Liver (tissue), 8 donors: ENCODE measurements at regions not wholly inside any gene's neighbourhood (a gene's known extent, or its start where the extent isn't known, plus 50 kb on each side); places are given as distances from the start of the nearest gene placed in this dataset.

ENCODE experiments used
- DNase-seq: peaks from one replicate; pipeline ENCODE4 v3.0.0-alpha.2; 2017; ENCODE audit warnings: low spot score
- H3K27ac ChIP-seq, 2 donors: one replicate each; pipeline ENCODE4 v1.7.0; 2013; ENCODE audit warnings: inconsistent platforms in 2 of 2, low read length in 2 of 2, control low read depth in 1 of 2, low read depth in 1 of 2, mild to moderate bottlenecking in 1 of 2
- H3K27me3 ChIP-seq, 4 donors: one replicate each; pipeline versions ENCODE4 v1.6.1 to v1.7.0; 2013; ENCODE audit warnings: low read length in 3 of 4, inconsistent platforms in 1 of 4, mild to moderate bottlenecking in 1 of 4, moderate library complexity in 1 of 4; ENCODE audit not compliant: control insufficient read depth in 4 of 4, insufficient read depth in 4 of 4
- H3K36me3 ChIP-seq, 4 donors: one replicate each; pipeline versions ENCODE4 v1.6.1 to v1.7.0; 2013; ENCODE audit warnings: low read length in 3 of 4, mild to moderate bottlenecking in 3 of 4, low read depth in 1 of 4, moderate library complexity in 1 of 4; ENCODE audit not compliant: control insufficient read depth in 4 of 4, insufficient read depth in 3 of 4
- H3K4me1 ChIP-seq, 4 donors: one replicate each; pipeline versions ENCODE4 v1.6.1 to v1.7.0; 2013; ENCODE audit warnings: low read length in 3 of 4, mild to moderate bottlenecking in 3 of 4, moderate library complexity in 1 of 4; ENCODE audit not compliant: control insufficient read depth in 4 of 4, insufficient read depth in 4 of 4
- H3K4me3 ChIP-seq, 3 donors: one replicate each; pipeline versions ENCODE4 v1.6.1 to v1.7.0; 2013; ENCODE audit warnings: low read length in 3 of 3, control low read depth in 1 of 3, low read depth in 1 of 3, mild to moderate bottlenecking in 1 of 3
- H3K9ac ChIP-seq, 2 donors: one replicate each; pipeline ENCODE4 v1.7.0; 2013; ENCODE audit warnings: low read length in 2 of 2, mild to moderate bottlenecking in 2 of 2, moderate library complexity in 2 of 2, control low read depth in 1 of 2, low read depth in 1 of 2
- H3K9me3 ChIP-seq, 4 donors: one replicate each; pipeline versions ENCODE4 v1.6.1 to v1.7.0; 2013; ENCODE audit warnings: low read length in 3 of 4; ENCODE audit not compliant: control insufficient read depth in 4 of 4
- EGR1 ChIP-seq, 2 donors: IDR thresholded peaks; 2 replicates each; pipeline ENCODE4 v1.6.1; 2016 to 2018; ENCODE audit warnings: antibody characterized with exemption in 2 of 2, low read depth in 2 of 2
- FOXA1 ChIP-seq: IDR thresholded peaks from 2 replicates; pipeline ENCODE4 v1.6.1; 2016; ENCODE audit warnings: antibody characterized with exemption
- FOXA2 ChIP-seq: IDR thresholded peaks from 2 replicates; pipeline ENCODE4 v1.6.1; 2016; ENCODE audit warnings: antibody characterized with exemption
- GABPA ChIP-seq, 2 donors: IDR thresholded peaks in 1 of 2; conservative IDR thresholded peaks in 1 of 2; 2 replicates each; pipeline ENCODE4 v1.6.1; 2016; ENCODE audit warnings: antibody characterized with exemption in 2 of 2, mild to moderate bottlenecking in 1 of 2, moderate library complexity in 1 of 2
- HNF4A ChIP-seq, 2 donors: conservative IDR thresholded peaks; 2 replicates each; pipeline ENCODE4 v1.6.1; 2016; ENCODE audit warnings: antibody characterized with exemption in 2 of 2, mild to moderate bottlenecking in 2 of 2
- HNF4G ChIP-seq: IDR thresholded peaks from 2 replicates; pipeline ENCODE4 v1.6.1; 2016; ENCODE audit warnings: antibody characterized with exemption
- JUND ChIP-seq, 2 donors: IDR thresholded peaks; 2 replicates each; pipeline ENCODE4 v1.6.1; 2016; ENCODE audit warnings: antibody characterized with exemption in 2 of 2
- MAX ChIP-seq: IDR thresholded peaks from 2 replicates; pipeline ENCODE4 v1.6.1; 2016; ENCODE audit warnings: antibody characterized with exemption
- NR2F2 ChIP-seq: IDR thresholded peaks from 2 replicates; pipeline ENCODE4 v1.6.1; 2016; ENCODE audit warnings: antibody characterized with exemption
- RAD21 ChIP-seq, 2 donors: IDR thresholded peaks; 2 replicates each; pipeline ENCODE4 v1.6.1; 2016; ENCODE audit warnings: antibody characterized with exemption in 2 of 2, mild to moderate bottlenecking in 2 of 2
- REST ChIP-seq: IDR thresholded peaks from 2 replicates; pipeline ENCODE4 v1.6.1; 2016; ENCODE audit warnings: antibody characterized with exemption, mild to moderate bottlenecking
- RXRA ChIP-seq, 2 donors: IDR thresholded peaks; 2 replicates each; pipeline ENCODE4 v1.6.1; 2017 to 2018; ENCODE audit warnings: antibody characterized with exemption in 2 of 2, mild to moderate bottlenecking in 1 of 2
- SP1 ChIP-seq: IDR thresholded peaks from 2 replicates; pipeline ENCODE4 v1.6.1; 2018; ENCODE audit warnings: antibody characterized with exemption, mild to moderate bottlenecking
- TAF1 ChIP-seq: conservative IDR thresholded peaks from 2 replicates; pipeline ENCODE4 v1.6.1; 2016; ENCODE audit warnings: antibody characterized with exemption, mild to moderate bottlenecking
- YY1 ChIP-seq: IDR thresholded peaks from 2 replicates; pipeline ENCODE4 v1.6.1; 2016; ENCODE audit warnings: antibody characterized with exemption, mild to moderate bottlenecking
- WGBS: extraction: QIAGEN DNeasy Blood & Tissue Kit; methylation state at CpG from one replicate; pipeline ENCODE4 v1.1.7; 2013; 5-methylcytosine and 5-hydroxymethylcytosine counted together
- TF ChIP-seq, protein P1 (sequence below): fragments of 150-350 bp; IDR thresholded peaks from 2 replicates; pipeline ENCODE4 v1.5.1; 2017; ENCODE audit warnings: improper control_type of control experiment, low read depth, low read length; ENCODE audit not compliant: missing input control
- TF ChIP-seq, protein P2 (sequence below): IDR thresholded peaks from 2 replicates; pipeline ENCODE4 v1.6.1; 2016; ENCODE audit warnings: antibody characterized with exemption
- TF ChIP-seq, protein P3 (sequence below): IDR thresholded peaks from 2 replicates; pipeline ENCODE4 v1.6.1; 2016; ENCODE audit warnings: antibody characterized with exemption
- donor health status: healthy.
- donor health status: healthy.
- donor health status: healthy.
- donor health status: healthy.
- donor health status: healthy.

- Histone ChIP-seq H3K4me3 (no peak overlapping the region), H3K4me1 (no peaks in the 10 kb centered on the region), H3K36me3 (no peaks in the 10 kb centered on the region), H3K9ac (no peak overlapping the region), H3K9me3 (no peaks in the 10 kb centered on the region), H3K27ac (no peak overlapping the region), H3K27me3 (no peaks in the 10 kb centered on the region)
- WGBS: 95% methylated on average over 3 of the region's 3 CpGs
- no peak for DNase-seq
- TF ChIP-seq RAD21 (IDR thresholded peaks at IDR 0.05) (no peak), JUND (IDR thresholded peaks at IDR 0.05) (no peak), RXRA (IDR thresholded peaks at IDR 0.05) (no peak), GABPA (IDR thresholded peaks at IDR 0.05 in 1 of 2, conservative IDR thresholded peaks at IDR 0.05 in 1 of 2) (no peak), YY1 (no peak), EGR1 (IDR thresholded peaks at IDR 0.05; ENCODE audit: low read depth in 2 of 2) (no peak), TAF1 (no peak), MAX (no peak), SP1 (no peak), FOXA2 (no peak), FOXA1 (no peak), HNF4G (no peak), NR2F2 (no peak), REST (no peak), HNF4A (conservative IDR thresholded peaks at IDR 0.05) (no peak)
- TF ChIP-seq, protein P1, sequence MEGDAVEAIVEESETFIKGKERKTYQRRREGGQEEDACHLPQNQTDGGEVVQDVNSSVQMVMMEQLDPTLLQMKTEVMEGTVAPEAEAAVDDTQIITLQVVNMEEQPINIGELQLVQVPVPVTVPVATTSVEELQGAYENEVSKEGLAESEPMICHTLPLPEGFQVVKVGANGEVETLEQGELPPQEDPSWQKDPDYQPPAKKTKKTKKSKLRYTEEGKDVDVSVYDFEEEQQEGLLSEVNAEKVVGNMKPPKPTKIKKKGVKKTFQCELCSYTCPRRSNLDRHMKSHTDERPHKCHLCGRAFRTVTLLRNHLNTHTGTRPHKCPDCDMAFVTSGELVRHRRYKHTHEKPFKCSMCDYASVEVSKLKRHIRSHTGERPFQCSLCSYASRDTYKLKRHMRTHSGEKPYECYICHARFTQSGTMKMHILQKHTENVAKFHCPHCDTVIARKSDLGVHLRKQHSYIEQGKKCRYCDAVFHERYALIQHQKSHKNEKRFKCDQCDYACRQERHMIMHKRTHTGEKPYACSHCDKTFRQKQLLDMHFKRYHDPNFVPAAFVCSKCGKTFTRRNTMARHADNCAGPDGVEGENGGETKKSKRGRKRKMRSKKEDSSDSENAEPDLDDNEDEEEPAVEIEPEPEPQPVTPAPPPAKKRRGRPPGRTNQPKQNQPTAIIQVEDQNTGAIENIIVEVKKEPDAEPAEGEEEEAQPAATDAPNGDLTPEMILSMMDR: no peak
- TF ChIP-seq, protein P2, sequence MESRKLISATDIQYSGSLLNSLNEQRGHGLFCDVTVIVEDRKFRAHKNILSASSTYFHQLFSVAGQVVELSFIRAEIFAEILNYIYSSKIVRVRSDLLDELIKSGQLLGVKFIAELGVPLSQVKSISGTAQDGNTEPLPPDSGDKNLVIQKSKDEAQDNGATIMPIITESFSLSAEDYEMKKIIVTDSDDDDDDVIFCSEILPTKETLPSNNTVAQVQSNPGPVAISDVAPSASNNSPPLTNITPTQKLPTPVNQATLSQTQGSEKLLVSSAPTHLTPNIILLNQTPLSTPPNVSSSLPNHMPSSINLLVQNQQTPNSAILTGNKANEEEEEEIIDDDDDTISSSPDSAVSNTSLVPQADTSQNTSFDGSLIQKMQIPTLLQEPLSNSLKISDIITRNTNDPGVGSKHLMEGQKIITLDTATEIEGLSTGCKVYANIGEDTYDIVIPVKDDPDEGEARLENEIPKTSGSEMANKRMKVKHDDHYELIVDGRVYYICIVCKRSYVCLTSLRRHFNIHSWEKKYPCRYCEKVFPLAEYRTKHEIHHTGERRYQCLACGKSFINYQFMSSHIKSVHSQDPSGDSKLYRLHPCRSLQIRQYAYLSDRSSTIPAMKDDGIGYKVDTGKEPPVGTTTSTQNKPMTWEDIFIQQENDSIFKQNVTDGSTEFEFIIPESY: no peak
- TF ChIP-seq, protein P3, sequence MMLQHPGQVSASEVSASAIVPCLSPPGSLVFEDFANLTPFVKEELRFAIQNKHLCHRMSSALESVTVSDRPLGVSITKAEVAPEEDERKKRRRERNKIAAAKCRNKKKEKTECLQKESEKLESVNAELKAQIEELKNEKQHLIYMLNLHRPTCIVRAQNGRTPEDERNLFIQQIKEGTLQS: no peak
Measured at GRCh38 chr3:168223085-168223484, 127.4 kb upstream of the GOLIM4 start.

- no peaks in the 10 kb centered on the region for H3K36me3 ChIP-seq
- H3K27ac ChIP-seq: no peak overlapping the region
- DNase-seq: no peak
- no peak overlapping the region for H3K9ac ChIP-seq
- H3K4me1 ChIP-seq: no peaks in the 10 kb centered on the region
- no peaks in the 10 kb centered on the region for H3K9me3 ChIP-seq
- WGBS: 71% methylated on average over 2 of the region's 2 CpGs
- no peak overlapping the region for H3K4me3 ChIP-seq
- H3K27me3 ChIP-seq: no peaks in the 10 kb centered on the region
- TF ChIP-seq EGR1 (IDR thresholded peaks at IDR 0.05; ENCODE audit: low read depth in 2 of 2) (no peak), FOXA1 (no peak), MAX (no peak), JUND (IDR thresholded peaks at IDR 0.05) (no peak), SP1 (no peak), HNF4G (no peak), REST (no peak), YY1 (no peak), TAF1 (no peak), GABPA (IDR thresholded peaks at IDR 0.05 in 1 of 2, conservative IDR thresholded peaks at IDR 0.05 in 1 of 2) (no peak)
- TF ChIP-seq, protein P1: no peak
Measured at GRCh38 chr3:168220556-168220955, 124.8 kb upstream of the GOLIM4 start.
